K562 (cell line): ENCODE measurements at regions not wholly inside any gene's neighbourhood (a gene's known extent, or its start where the extent isn't known, plus 50 kb on each side); places are given as distances from the start of the nearest gene placed in this dataset.

Experiments
- ATAC-seq: fragments of 200-7000 bp; cut with Tn5 transposase; 3 replicates; pipeline ENCODE4 v1.9.1; 2020; ENCODE audit warnings: moderate library complexity
- BruUV-seq: library from RNA; stranded (reverse); fragments of 400-500 nt; replicated peaks from 2 replicates; lab custom pipeline; 2021; lab: Mats Ljungman, UMichigan
- CTCF ChIA-PET: fragments of 300-600 bp; formaldehyde crosslinking; extraction: SDS; loops from one replicate; lab custom pipeline; 2021; ENCODE audit warnings: low intra/inter-chr PET ratio; lab: Yijun Ruan, JAX
- POLR2A ChIA-PET: fragments of 300-600, 350-650 bp; sonication (Branson Sonifier 250); formaldehyde crosslinking; extraction: SDS; loops from one replicate; lab custom pipeline; 2021; ENCODE audit warnings: antibody characterized with exemption, inconsistent platforms; lab: Yijun Ruan, JAX
- DNase-seq, 4 experiments: peaks; one replicate each; pipeline versions ENCODE4 v3.0.0 to v3.0.0-alpha.2; 2011 to 2018; ENCODE audit warnings: low spot score in 3 of 4, mixed read lengths in 3 of 4; ENCODE audit errors: extremely low read depth in 1 of 4
- FAIRE-seq: peaks from 2 replicates; lab custom pipeline; 2011; peaks lifted over from hg19 to GRCh38; lab: Jason Lieb, UNC
- H2AFZ ChIP-seq: 2 replicates; pipeline ENCODE4 v1.6.0; 2011; ENCODE audit warnings: low read depth, low read length, control low read depth, inconsistent platforms
- H3K27ac ChIP-seq: fragments of 200-600 bp; 3 replicates; pipeline ENCODE4 v1.8.0; 2011; ENCODE audit warnings: low read depth, mild to moderate bottlenecking, control low read depth, inconsistent platforms, low read length, moderate library complexity, mixed read lengths; ENCODE audit errors: extremely low read depth
- H3K27me3 ChIP-seq, 2 experiments: fragments of 300-600 bp in 1 of 2; 2 replicates in 1 of 2; 3 replicates in 1 of 2; pipeline versions ENCODE4 v1.6.0 to v1.8.0; 2011; ENCODE audit warnings: inconsistent platforms in 2 of 2, low read length in 2 of 2, mild to moderate bottlenecking in 1 of 2, mixed read lengths in 1 of 2, moderate library complexity in 1 of 2; ENCODE audit not compliant: control insufficient read depth in 2 of 2, insufficient read depth in 2 of 2
- H3K36me3 ChIP-seq: fragments of 300-600 bp; 3 replicates; pipeline ENCODE4 v1.8.0; 2011; ENCODE audit warnings: mild to moderate bottlenecking, low read length, inconsistent platforms; ENCODE audit not compliant: control insufficient read depth, insufficient read depth
- H3K4me1 ChIP-seq, 2 experiments: fragments of 200-600 bp in 1 of 2; replicated peaks in 1 of 2; 2 replicates in 1 of 2; 3 replicates in 1 of 2; pipeline versions ENCODE4 v1.5.1 to v1.8.0; 2011; ENCODE audit warnings: inconsistent platforms in 2 of 2, low read length in 2 of 2, mild to moderate bottlenecking in 1 of 2, mixed read lengths in 1 of 2, moderate library complexity in 1 of 2; ENCODE audit not compliant: control insufficient read depth in 2 of 2, insufficient read depth in 2 of 2
- H3K4me2 ChIP-seq: 2 replicates; pipeline ENCODE4 v1.6.1; 2011; ENCODE audit warnings: low read length, control low read depth, inconsistent platforms, mixed read lengths; ENCODE audit not compliant: insufficient read depth
- H3K4me3 ChIP-seq: fragments of 200-600 bp; sonication (generic), shearing (Covaris generic); 2 replicates; pipeline ENCODE4 v1.5.1; 2016; ENCODE audit warnings: control low read depth, inconsistent platforms
- H3K79me2 ChIP-seq: fragments of 200-600 bp; 3 replicates; pipeline ENCODE4 v1.8.0; 2011; ENCODE audit warnings: low read length, inconsistent platforms; ENCODE audit not compliant: control insufficient read depth, insufficient read depth
- H3K9ac ChIP-seq, 2 experiments: 2 replicates each; pipeline versions ENCODE4 v1.6.0 to v1.6.1; 2011; ENCODE audit warnings: low read depth in 2 of 2, low read length in 2 of 2, control low read depth in 1 of 2, inconsistent platforms in 1 of 2, mild to moderate bottlenecking in 1 of 2, mixed read lengths in 1 of 2; ENCODE audit not compliant: insufficient read depth in 1 of 2
- H3K9me1 ChIP-seq: one replicate; pipeline ENCODE4 v1.6.0; 2011; ENCODE audit warnings: inconsistent platforms, mild to moderate bottlenecking, low read length, moderate library complexity; ENCODE audit not compliant: control insufficient read depth, insufficient read depth
- H3K9me3 ChIP-seq: replicated peaks from 2 replicates; pipeline ENCODE4 v1.5.1; 2011; ENCODE audit warnings: low read depth, low read length, inconsistent platforms; ENCODE audit not compliant: control insufficient read depth, insufficient read depth
- H4K20me1 ChIP-seq: replicated peaks from 2 replicates; pipeline ENCODE4 v1.6.1; 2011; ENCODE audit warnings: low read length, inconsistent platforms, mixed read lengths; ENCODE audit not compliant: control insufficient read depth, insufficient read depth
- BCLAF1 ChIP-seq, 2 experiments: fragments of 450-650 bp in 1 of 2; IDR thresholded peaks; 2 replicates each; pipeline ENCODE4 v1.6.1; 2011 to 2017; ENCODE audit warnings: low read depth in 2 of 2, antibody characterized with exemption in 1 of 2, borderline replicate concordance in 1 of 2, low read length in 1 of 2, mild to moderate bottlenecking in 1 of 2, mixed read lengths in 1 of 2; ENCODE audit not compliant: control insufficient read depth in 1 of 2
- CEBPG ChIP-seq, 3 experiments: fragments of 200-800 bp in 1 of 3; sonication (Bioruptor generic) in 1 of 3; sonication (generic) in 1 of 3; formaldehyde crosslinking in 1 of 3; IDR thresholded peaks in 2 of 3; conservative IDR thresholded peaks in 1 of 3; 2 replicates each; pipeline versions ENCODE4 v1.6.1 to v1.8.0; 2016 to 2022; ENCODE audit warnings: missing compliant biosample characterization in 2 of 3, missing genetic modification characterization in 2 of 3, mild to moderate bottlenecking in 1 of 3, missing genetic modification reagents in 1 of 3
- ETV6 ChIP-seq, 3 experiments: fragments of 150-350 bp in 1 of 3; sonication (generic) in 1 of 3; formaldehyde crosslinking in 1 of 3; IDR thresholded peaks; 2 replicates each; pipeline versions ENCODE4 v1.6.1 to v1.8.0; 2014 to 2022; ENCODE audit warnings: borderline replicate concordance in 2 of 3, low read depth in 2 of 3, antibody characterized with exemption in 1 of 3, low read length in 1 of 3, mild to moderate bottlenecking in 1 of 3, missing genetic modification reagents in 1 of 3
- GATA2 ChIP-seq: sonication (generic); formaldehyde crosslinking; IDR thresholded peaks from 2 replicates; pipeline ENCODE4 v1.4.0; 2020; ENCODE audit warnings: mild to moderate bottlenecking, missing genetic modification reagents
- WGBS: fragments of 100-300 bp; shearing (Covaris generic); methylation state at CpG from one replicate; pipeline ENCODE4 v1.1.6; 2016; ENCODE audit warnings: low coverage, mixed read lengths; ENCODE audit not compliant: insufficient coverage; ENCODE audit errors: missing lambda C conversion rate; 5-methylcytosine and 5-hydroxymethylcytosine counted together
- in situ Hi-C: fragments of 300-500 bp; cut with MboI; formaldehyde crosslinking; loops from 4 replicates; pipeline ENCODE4 v1.15.0; 2018; ENCODE audit warnings: inconsistent platforms, mixed read lengths
- intact Hi-C: fragments of 100-400 bp; cut with micrococcal nuclease; formaldehyde crosslinking; loops from 2 replicates; pipeline ENCODE4 v1.14.2; 2022

- H2AFZ ChIP-seq = no peak overlapping the region
- no peak for TF ChIP-seq ETV6 (IDR thresholded peaks at IDR 0.05; ENCODE audit: borderline replicate concordance in 1 of 2, low read depth in 2 of 2, low read length in 1 of 2)
- no peak for TF ChIP-seq ETV6 (CRISPR knock-in tag; IDR thresholded peaks at IDR 0.05; ENCODE audit: borderline replicate concordance)
- no peak for TF ChIP-seq CEBPG (CRISPR knock-in tag; IDR thresholded peaks at IDR 0.05)
- TF ChIP-seq CEBPG (tag; conservative IDR thresholded peaks at IDR 0.05 in 1 of 2, IDR thresholded peaks at IDR 0.05 in 1 of 2) = 0 out of 4 replicates have a peak, but pooled peaks of 1 of the 2 experiments have one; percentile 9
- intact Hi-C loops = no loop called here
These were observed 296.7 kb downstream of the LPIN1 start for GRCh38 chr2:12043131-12043530.

GRCh38 chr2:12044857-12045256 is 298.4 kb downstream of the LPIN1 start:
- no peak for DNase-seq
- intact Hi-C loops (loop anchor here (5.0 kb wide), 2 partner anchors 78 to 213 kb away; no protein-coding TSS in a partner anchor), in situ Hi-C loops (no loop called here)
- no peaks in the 10 kb centered on the region for H3K79me2 ChIP-seq
- H3K4me2 ChIP-seq = no peak overlapping the region
- no peaks in the 10 kb centered on the region for H3K27me3 ChIP-seq
- ChIA-PET POLR2A (no interaction called here), CTCF (no interaction called here)
- H3K4me3 ChIP-seq = no peak overlapping the region
- BruUV-seq = no TSS peak
- TF ChIP-seq BCLAF1 (IDR thresholded peaks at IDR 0.05; ENCODE audit: borderline replicate concordance in 1 of 2, control insufficient read depth in 1 of 2, low read depth in 2 of 2, low read length in 1 of 2) (no peak), GATA2 (CRISPR knock-in tag) (no peak)
- no peaks in the 10 kb centered on the region for H3K9me1 ChIP-seq
- no peaks in the 10 kb centered on the region for H3K9me3 ChIP-seq
- ATAC-seq = no peak
- no peak overlapping the region for H3K27ac ChIP-seq
- H2AFZ ChIP-seq = no peak overlapping the region
- no peak for FAIRE-seq
- H4K20me1 ChIP-seq = no peaks in the 10 kb centered on the region
- no peaks in the 10 kb centered on the region for H3K4me1 ChIP-seq
- 42% methylated on average over 8 of the region's 8 CpGs for WGBS
- no peaks in the 10 kb centered on the region for H3K36me3 ChIP-seq
- H3K9ac ChIP-seq = no peak overlapping the region

More at GRCh38 chr2:12043131-12043530, 296.7 kb downstream of the LPIN1 start:
- in situ Hi-C loops = no loop called here
- 50% methylated on average over 2 of the region's 2 CpGs for whole genome bisulfite sequencing
- H4K20me1 ChIP-seq = no peaks in the 10 kb centered on the region
- H3K79me2 ChIP-seq = no peaks in the 10 kb centered on the region
- no peak for DNase-seq
- H3K9me3 ChIP-seq = no peaks in the 10 kb centered on the region
- no peaks in the 10 kb centered on the region for H3K36me3 ChIP-seq
- H3K9ac ChIP-seq = no peak overlapping the region
- H3K4me3 ChIP-seq = no peak overlapping the region
- ChIA-PET CTCF (no interaction called here), POLR2A (interaction anchor here (0.6 kb wide), 1 partner anchor 133 kb away, joined by 3 read pairs; no protein-coding TSS in a partner anchor)
- no peak overlapping the region for H3K27ac ChIP-seq
- H3K9me1 ChIP-seq = no peaks in the 10 kb centered on the region
- no peak for ATAC-seq
- no TSS peak for BruUV-seq
- H3K4me1 ChIP-seq = no peaks in the 10 kb centered on the region
- FAIRE-seq = no peak
- H3K4me2 ChIP-seq = no peak overlapping the region
- H3K27me3 ChIP-seq = no peaks in the 10 kb centered on the region
